GM18508 (cell line): ENCODE measurements at regions not wholly inside any gene's neighbourhood (a gene's known extent, or its start where the extent isn't known, plus 50 kb on each side); places are given as distances from the start of the nearest gene placed in this dataset.
"Not testable (repeated sequence)": the region's sequence is repeated elsewhere in the genome, so short reads cannot be mapped to it uniquely, and the experiment has no call there.

Source experiments
- ATAC-seq: cut with Tn5 transposase; IDR thresholded peaks from one replicate; pipeline ENCODE4 v1.9.1; 2021; ENCODE audit warnings: moderate number of reproducible peaks; ENCODE audit not compliant: insufficient read depth, unreplicated experiment

- ATAC-seq = no peak
These were observed 462.5 kb upstream of the PFKP start for GRCh38 chr10:2604891-2605290.

- no peak for ATAC-seq
These were observed 467.8 kb upstream of the PFKP start for GRCh38 chr10:2599571-2599970.

- no peak for ATAC-seq
These were observed 474.8 kb upstream of the PFKP start for GRCh38 chr10:2592360-2593160.

GRCh38 chr10:2589196-2589595 lies 478.2 kb upstream of the PFKP start:
- ATAC-seq = no peak

GRCh38 chr10:2584385-2584784 lies 483.0 kb upstream of the PFKP start:
- ATAC-seq = no peak

- ATAC-seq = no peak
These were observed 490.5 kb upstream of the PFKP start for GRCh38 chr10:2576892-2577291.

GRCh38 chr10:2575460-2575859 lies 491.9 kb upstream of the PFKP start:
- no peak for ATAC-seq

GRCh38 chr10:2572611-2573010 lies 494.7 kb upstream of the PFKP start:
- no peak for ATAC-seq

- ATAC-seq = peak; percentile 95
These were observed 510.5 kb upstream of the PFKP start for GRCh38 chr10:2556883-2557282.

GRCh38 chr10:2548071-2548470 lies 519.3 kb upstream of the PFKP start:
- ATAC-seq = no peak

- ATAC-seq = no peak
These were observed 519.7 kb upstream of the PFKP start for GRCh38 chr10:2547606-2548005.

- ATAC-seq = not testable (repeated sequence)
These were observed 520.5 kb upstream of the PFKP start for GRCh38 chr10:2546894-2547293.

- ATAC-seq = no peak
These were observed 523.4 kb upstream of the PFKP start for GRCh38 chr10:2543974-2544373.

GRCh38 chr10:2543142-2543886 lies 524.0 kb upstream of the PFKP start:
- no peak for ATAC-seq

GRCh38 chr10:2541176-2541575 lies 526.2 kb upstream of the PFKP start:
- no peak for ATAC-seq

- no peak for ATAC-seq
These were observed 537.4 kb upstream of the PFKP start for GRCh38 chr10:2529945-2530344.

- no peak for ATAC-seq
These were observed 541.6 kb upstream of the PFKP start for GRCh38 chr10:2525781-2526180.

GRCh38 chr10:2519139-2519538 lies 548.2 kb upstream of the PFKP start:
- no peak for ATAC-seq

- no peak for ATAC-seq
These were observed 558.2 kb upstream of the PFKP start for GRCh38 chr10:2509081-2509531.

- ATAC-seq = not testable (repeated sequence)
These were observed 565.9 kb upstream of the PFKP start for GRCh38 chr10:2501366-2501940.

GRCh38 chr10:2494399-2494798 lies 572.9 kb upstream of the PFKP start:
- ATAC-seq = no peak
